Uterus (tissue), 2 donors: ENCODE measurements at regions not wholly inside any gene's neighbourhood (a gene's known extent, or its start where the extent isn't known, plus 50 kb on each side); places are given as distances from the start of the nearest gene placed in this dataset.

Experiments used
- CTCF ChIP-seq, 4 experiments: fragments of 200-600 bp in 2 of 4; fragments of 450-650 bp in 2 of 4; sonication (generic) in 2 of 4; IDR thresholded peaks; one replicate each; pipeline ENCODE4 v1.5.1; 2016 to 2019; ENCODE audit warnings: antibody characterized with exemption in 4 of 4, mild to moderate bottlenecking in 2 of 4, moderate library complexity in 1 of 4
- POLR2A ChIP-seq, 2 donors: fragments of 450-650 bp; IDR thresholded peaks; one replicate each; pipeline ENCODE4 v1.6.1; 2016; ENCODE audit warnings: antibody characterized with exemption in 2 of 2, mild to moderate bottlenecking in 1 of 2, moderate library complexity in 1 of 2

GRCh38 chr7:114141415-114141814 lies 222.6 kb upstream of the PPP1R3A start:
- TF ChIP-seq CTCF (IDR thresholded peaks at IDR 0.05) = no peak
- TF ChIP-seq POLR2A (IDR thresholded peaks at IDR 0.05) = no peak
